Pancreas (tissue), 10 donors: ENCODE measurements at regions not wholly inside any gene's neighbourhood (a gene's known extent, or its start where the extent isn't known, plus 50 kb on each side); places are given as distances from the start of the nearest gene placed in this dataset.

ENCODE experiments used
- ATAC-seq, 4 donors: fragments of 200-7000 bp; cut with Tn5 transposase; one replicate each; pipeline versions ENCODE4 v1.8.0 to v1.9.1; 2020; ENCODE audit warnings: mild to moderate bottlenecking in 4 of 4, moderate library complexity in 4 of 4
- DNase-seq, 6 donors: peaks; one replicate each; pipeline ENCODE4 v3.0.0-alpha.2; 2020
- FAIRE-seq: peaks from 2 replicates; lab custom pipeline; 2012; peaks lifted over from hg19 to GRCh38; lab: Jason Lieb, UNC
- H3K27ac ChIP-seq, 4 donors: fragments of 200-600 bp; sonication (generic); 1 replicate in 3 of 4; 2 replicates in 1 of 4; pipeline versions ENCODE4 v1.5.0 to v1.8.0; 2020
- H3K27me3 ChIP-seq, 4 donors: fragments of 200-600 bp; one replicate each; pipeline ENCODE4 v1.8.0; 2021
- H3K36me3 ChIP-seq, 3 donors: fragments of 200-600 bp; sonication (generic) in 1 of 3; one replicate each; pipeline versions ENCODE4 v1.5.0 to v1.8.0; 2020 to 2021
- H3K4me1 ChIP-seq, 3 donors: fragments of 200-600 bp; one replicate each; pipeline ENCODE4 v1.8.0; 2021
- H3K4me3 ChIP-seq, 4 donors: fragments of 200-600 bp; sonication (generic) in 2 of 4; one replicate each; pipeline versions ENCODE4 v1.5.0 to v1.8.0; 2020 to 2021
- H3K9me3 ChIP-seq, 4 donors: fragments of 200-600 bp; one replicate each; pipeline ENCODE4 v1.8.0; 2021
- WGBS, 2 donors: extraction: QIAGEN DNeasy Blood & Tissue Kit; methylation state at CpG; one replicate each; pipeline ENCODE4 v1.1.7; 2013; 5-methylcytosine and 5-hydroxymethylcytosine counted together
- intact Hi-C, 3 donors: fragments of 100-400 bp; cut with DNase I; formaldehyde crosslinking; loops; one replicate each; pipeline versions ENCODE4 v1.11.1 to v1.14.2; 2022
- TF ChIP-seq, protein P1 (sequence below), 4 donors: fragments of 200-600 bp; sonication (generic) in 3 of 4; IDR thresholded peaks; one replicate each; pipeline versions ENCODE4 v1.5.0 to v1.8.0; 2021; ENCODE audit warnings: antibody characterized with exemption in 4 of 4
- donor health status: healthy with polysubstance abuse.
- donor health status: DM: no; HTN: no; CAD: no; lungs with moderate emphysema.
- donor health status: DM: no; HTN: no; CAD: no.
- donor health status: control.
- donor health status: control.
- donor health status: Bipolar disorder and iron deficiency.
- donor health status: DM: yes; HTN: yes; CAD: no.
- donor health status: DM: no; HTN: no; CAD: no.
- donor health status: DM: no; HTN: no; CAD: no.
- donor health status: DM: yes; HTN: yes; CAD: no.

DNA sequence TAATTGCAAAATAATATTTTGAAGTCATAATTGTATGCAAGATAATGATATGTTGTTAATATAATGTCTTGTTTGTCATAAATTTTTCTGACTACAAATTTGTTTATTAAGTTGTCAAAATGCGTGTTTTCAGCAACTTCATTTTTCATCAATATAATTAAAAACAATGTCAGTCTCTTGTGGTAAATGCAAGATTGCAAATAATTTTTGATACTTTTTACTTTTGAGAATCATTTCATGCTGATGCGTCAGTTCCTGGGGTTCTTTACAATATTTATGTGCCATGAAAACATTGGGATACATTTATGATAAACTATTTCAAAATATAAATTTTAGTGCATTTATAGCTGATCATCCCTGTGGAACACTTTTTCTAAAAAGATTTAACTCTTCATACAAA is 1504.8 kb downstream of the BRD1 start:
- 80 to 88% methylated on average over 2 of the region's 2 CpGs for WGBS, 2 donors
- H3K36me3 ChIP-seq = no peaks in the 10 kb centered on the region
- DNase-seq (no peak), FAIRE-seq (no peak), ATAC-seq (no peak)
- no peaks in the 10 kb centered on the region for H3K27me3 ChIP-seq
- intact Hi-C loops = no loop called here
- no peak overlapping the region for H3K27ac ChIP-seq
- no peaks in the 10 kb centered on the region for H3K9me3 ChIP-seq
- H3K4me1 ChIP-seq = no peaks in the 10 kb centered on the region
- H3K4me3 ChIP-seq = no peak overlapping the region
- TF ChIP-seq, protein P1, sequence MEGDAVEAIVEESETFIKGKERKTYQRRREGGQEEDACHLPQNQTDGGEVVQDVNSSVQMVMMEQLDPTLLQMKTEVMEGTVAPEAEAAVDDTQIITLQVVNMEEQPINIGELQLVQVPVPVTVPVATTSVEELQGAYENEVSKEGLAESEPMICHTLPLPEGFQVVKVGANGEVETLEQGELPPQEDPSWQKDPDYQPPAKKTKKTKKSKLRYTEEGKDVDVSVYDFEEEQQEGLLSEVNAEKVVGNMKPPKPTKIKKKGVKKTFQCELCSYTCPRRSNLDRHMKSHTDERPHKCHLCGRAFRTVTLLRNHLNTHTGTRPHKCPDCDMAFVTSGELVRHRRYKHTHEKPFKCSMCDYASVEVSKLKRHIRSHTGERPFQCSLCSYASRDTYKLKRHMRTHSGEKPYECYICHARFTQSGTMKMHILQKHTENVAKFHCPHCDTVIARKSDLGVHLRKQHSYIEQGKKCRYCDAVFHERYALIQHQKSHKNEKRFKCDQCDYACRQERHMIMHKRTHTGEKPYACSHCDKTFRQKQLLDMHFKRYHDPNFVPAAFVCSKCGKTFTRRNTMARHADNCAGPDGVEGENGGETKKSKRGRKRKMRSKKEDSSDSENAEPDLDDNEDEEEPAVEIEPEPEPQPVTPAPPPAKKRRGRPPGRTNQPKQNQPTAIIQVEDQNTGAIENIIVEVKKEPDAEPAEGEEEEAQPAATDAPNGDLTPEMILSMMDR (IDR thresholded peaks at IDR 0.05) = no peak

GRCh38 chr22:48321986-48322545 is 1505.6 kb downstream of the BRD1 start:
- no peak for DNase-seq
- Histone ChIP-seq H3K4me3 (no peak overlapping the region), H3K4me1 (no peaks in the 10 kb centered on the region), H3K27me3 (no peaks in the 10 kb centered on the region), H3K27ac (no peak overlapping the region), H3K9me3 (no peaks in the 10 kb centered on the region), H3K36me3 (no peaks in the 10 kb centered on the region)
- ATAC-seq = no peak
- TF ChIP-seq, protein P1 (IDR thresholded peaks at IDR 0.05) = no peak
- no peak for FAIRE-seq
- WGBS, 2 donors = 49 to 71% methylated on average over 9 of the region's 9 CpGs
- intact Hi-C loops = no loop called here

DNA sequence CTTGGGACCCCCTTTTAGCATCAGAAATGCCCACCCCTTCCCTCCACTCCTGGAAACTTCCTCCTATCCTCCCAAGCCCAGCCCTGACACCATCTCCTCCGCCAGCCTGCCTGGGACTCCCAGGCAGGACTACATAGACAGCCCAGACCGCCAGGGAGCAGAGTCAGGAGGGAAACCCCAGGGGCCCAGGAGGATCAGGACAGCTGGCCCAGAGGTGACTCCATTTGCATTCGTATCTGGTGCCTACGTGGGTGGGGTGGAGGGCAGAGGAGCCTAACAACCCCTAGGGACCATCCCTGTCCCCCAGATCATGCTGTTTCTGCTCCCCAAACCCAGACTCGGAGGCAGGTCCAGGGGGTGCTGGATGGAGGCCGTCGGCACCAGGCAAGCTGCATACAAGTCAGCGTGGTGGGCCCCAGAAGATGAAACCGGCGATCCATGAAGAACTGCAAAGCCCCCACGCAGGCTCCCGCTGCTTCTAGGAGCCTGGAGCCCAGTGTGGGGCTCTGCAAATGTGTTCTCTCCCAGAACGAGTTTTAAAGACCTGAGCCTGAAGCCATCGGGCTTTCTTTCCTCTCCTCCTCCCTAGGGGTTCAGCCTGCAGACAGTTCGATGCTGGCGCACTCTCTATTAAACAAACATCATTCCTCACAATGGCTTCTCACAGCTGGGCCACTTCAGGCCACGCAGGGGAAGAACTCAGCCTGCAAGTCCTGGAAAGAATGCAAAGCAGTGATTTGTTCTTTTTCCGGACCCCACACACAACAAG is 1506.8 kb downstream of the BRD1 start:
- WGBS, 2 donors = 36 to 48% methylated on average over 18 of the region's 18 CpGs
- Histone ChIP-seq H3K9me3 (no peaks in the 10 kb centered on the region), H3K4me3 (no peak overlapping the region), H3K27ac (no peak overlapping the region), H3K4me1 (no peaks in the 10 kb centered on the region), H3K27me3 (no peaks in the 10 kb centered on the region), H3K36me3 (no peaks in the 10 kb centered on the region)
- no peak for FAIRE-seq
- no peak for ATAC-seq
- TF ChIP-seq, protein P1 (IDR thresholded peaks at IDR 0.05) = no peak
- intact Hi-C loops = no loop called here
- DNase-seq = no peak

GRCh38 chr22:48320048-48320682 is 1507.5 kb downstream of the BRD1 start:
- H3K27me3 ChIP-seq = no peaks in the 10 kb centered on the region
- intact Hi-C loops = no loop called here
- 52 to 61% methylated on average over 13 of the region's 13 CpGs for WGBS, 2 donors
- H3K36me3 ChIP-seq = no peaks in the 10 kb centered on the region
- H3K4me3 ChIP-seq = no peak overlapping the region
- no peaks in the 10 kb centered on the region for H3K9me3 ChIP-seq
- no peak overlapping the region for H3K27ac ChIP-seq
- FAIRE-seq (no peak), ATAC-seq (no peak), DNase-seq (no peak)
- TF ChIP-seq, protein P1 (IDR thresholded peaks at IDR 0.05) = no peak
- no peaks in the 10 kb centered on the region for H3K4me1 ChIP-seq
